ENCODE measurements at regions not wholly inside any gene's neighbourhood (a gene's known extent, or its start where the extent isn't known, plus 50 kb on each side); places are given as distances from the start of the nearest gene placed in this dataset.

- no peak overlapping the region for H3K27ac ChIP-seq (ENCODE audit: insufficient read length, low read depth, low read length)
- no peaks in the 10 kb centered on the region for H3K4me1 ChIP-seq (ENCODE audit: insufficient read depth, low read length)
- DNase-seq, result no peak
- H4K8ac ChIP-seq (replicated peaks; ENCODE audit: insufficient read length, low read depth, low read length), result no peak overlapping the region
- H2AK5ac ChIP-seq (ENCODE audit: insufficient read length, low read length), result no peak overlapping the region
- H2AFZ ChIP-seq (ENCODE audit: low read length), result no peak overlapping the region
- no peak overlapping the region for H3K56ac ChIP-seq (ENCODE audit: insufficient read length, low read depth, low read length)
- H2BK15ac ChIP-seq (ENCODE audit: low read depth, low read length), result no peak overlapping the region
- H3T11ph ChIP-seq (ENCODE audit: low read length), result no peak overlapping the region
- no peaks in the 10 kb centered on the region for H3K23me2 ChIP-seq (ENCODE audit: insufficient read length, low read depth, low read length, poor library complexity, severe bottlenecking)
- Mint-ChIP-seq H3K27ac (peak overlapping the region in 1 of 3 experiments; percentile 32; a peak in 1 of 7 replicates), H3K36me3 (ENCODE audit: insufficient read depth in 1 of 3, low read depth in 3 of 3) (no peaks in the 10 kb centered on the region), H3K4me1 (peaks cover 2 to 17% of the 10 kb centered on the region in 2 experiments), H3K9me3 (no peaks in the 10 kb centered on the region), H3K27me3 (ENCODE audit: low read depth) (0 out of 2 replicates have a peak, but pooled peaks cover 3% of the 10 kb centered on the region), H3K4me3 (no peak overlapping the region)
- H3K9ac ChIP-seq (ENCODE audit: extremely low read depth, insufficient read length, low read length), result no peak overlapping the region
- H3K23ac ChIP-seq (ENCODE audit: insufficient read length, low read depth, low read length), result no peak overlapping the region
- no peaks in the 10 kb centered on the region for H3K9me3 ChIP-seq (ENCODE audit: control insufficient read depth, low read depth, low read length)
- H2BK20ac ChIP-seq (ENCODE audit: low read depth, low read length, poor library complexity, severe bottlenecking), result no peak overlapping the region
- TF ChIP-seq, protein P1, sequence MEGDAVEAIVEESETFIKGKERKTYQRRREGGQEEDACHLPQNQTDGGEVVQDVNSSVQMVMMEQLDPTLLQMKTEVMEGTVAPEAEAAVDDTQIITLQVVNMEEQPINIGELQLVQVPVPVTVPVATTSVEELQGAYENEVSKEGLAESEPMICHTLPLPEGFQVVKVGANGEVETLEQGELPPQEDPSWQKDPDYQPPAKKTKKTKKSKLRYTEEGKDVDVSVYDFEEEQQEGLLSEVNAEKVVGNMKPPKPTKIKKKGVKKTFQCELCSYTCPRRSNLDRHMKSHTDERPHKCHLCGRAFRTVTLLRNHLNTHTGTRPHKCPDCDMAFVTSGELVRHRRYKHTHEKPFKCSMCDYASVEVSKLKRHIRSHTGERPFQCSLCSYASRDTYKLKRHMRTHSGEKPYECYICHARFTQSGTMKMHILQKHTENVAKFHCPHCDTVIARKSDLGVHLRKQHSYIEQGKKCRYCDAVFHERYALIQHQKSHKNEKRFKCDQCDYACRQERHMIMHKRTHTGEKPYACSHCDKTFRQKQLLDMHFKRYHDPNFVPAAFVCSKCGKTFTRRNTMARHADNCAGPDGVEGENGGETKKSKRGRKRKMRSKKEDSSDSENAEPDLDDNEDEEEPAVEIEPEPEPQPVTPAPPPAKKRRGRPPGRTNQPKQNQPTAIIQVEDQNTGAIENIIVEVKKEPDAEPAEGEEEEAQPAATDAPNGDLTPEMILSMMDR (conservative IDR thresholded peaks at IDR 0.05), result no peak
- H3K14ac ChIP-seq (ENCODE audit: insufficient read depth, low read length), result no peak overlapping the region
- H3K79me2 ChIP-seq (ENCODE audit: insufficient read depth, low read length), result no peaks in the 10 kb centered on the region
- H4K5ac ChIP-seq (ENCODE audit: insufficient read length, low read depth, low read length), result no peak overlapping the region
- no peak overlapping the region for H3K18ac ChIP-seq (ENCODE audit: insufficient read length, low read depth, low read length)
- no peaks in the 10 kb centered on the region for H4K20me1 ChIP-seq (ENCODE audit: control insufficient read depth, insufficient read depth, insufficient read length)
- no peak overlapping the region for H2BK120ac ChIP-seq (ENCODE audit: low read depth, low read length, poor library complexity, severe bottlenecking)
- no peaks in the 10 kb centered on the region for H3K27me3 ChIP-seq (ENCODE audit: insufficient read depth, low read length)
- H3K4me2 ChIP-seq (ENCODE audit: insufficient read depth, insufficient read length, low read length), result no peak overlapping the region
- H3K4ac ChIP-seq (ENCODE audit: low read depth, low read length), result no peak overlapping the region
- no peak overlapping the region for H4K91ac ChIP-seq (ENCODE audit: insufficient read length, low read depth, low read length)
- no peaks in the 10 kb centered on the region for H3K79me1 ChIP-seq (ENCODE audit: insufficient read depth, low read depth, low read length, poor library complexity, severe bottlenecking)
- no CpG with 5 or more reads among the region's 5 CpGs for WGBS (ENCODE audit: extremely low coverage, insufficient read length, low lambda C conversion rate)
- H2BK12ac ChIP-seq (ENCODE audit: insufficient read length, low read depth, low read length), result no peak overlapping the region
- no peak overlapping the region for H2BK5ac ChIP-seq (ENCODE audit: insufficient read length, low read length)
Observed at GRCh38 chr3:113129168-113129567, 82.2 kb upstream of the BOC start.
